Kidney epithelial cell (primary cell): ENCODE measurements at regions not wholly inside any gene's neighbourhood (a gene's known extent, or its start where the extent isn't known, plus 50 kb on each side); places are given as distances from the start of the nearest gene placed in this dataset.

ENCODE experiments used
- DNase-seq: peaks from one replicate; pipeline ENCODE4 v3.0.0-alpha.2; 2010; ENCODE audit warnings: low read depth
- H3K27me3 ChIP-seq: 2 replicates; pipeline ENCODE4 v1.6.0; 2011; ENCODE audit warnings: low read length; ENCODE audit not compliant: control insufficient read depth, insufficient read depth
- H3K36me3 ChIP-seq: 2 replicates; pipeline ENCODE4 v1.5.1; 2011; ENCODE audit warnings: low read length; ENCODE audit not compliant: control insufficient read depth, insufficient read depth
- H3K4me3 ChIP-seq: 2 replicates; pipeline ENCODE4 v1.5.1; 2011; ENCODE audit warnings: low read depth, mild to moderate bottlenecking, control low read depth, low read length
- TF ChIP-seq, protein P1 (sequence below): IDR thresholded peaks from 2 replicates; pipeline ENCODE4 v1.5.1; 2011; ENCODE audit warnings: mild to moderate bottlenecking, moderate library complexity, low read length, control low read depth, inconsistent platforms; ENCODE audit not compliant: insufficient read depth, poor library complexity, severe bottlenecking

DNA sequence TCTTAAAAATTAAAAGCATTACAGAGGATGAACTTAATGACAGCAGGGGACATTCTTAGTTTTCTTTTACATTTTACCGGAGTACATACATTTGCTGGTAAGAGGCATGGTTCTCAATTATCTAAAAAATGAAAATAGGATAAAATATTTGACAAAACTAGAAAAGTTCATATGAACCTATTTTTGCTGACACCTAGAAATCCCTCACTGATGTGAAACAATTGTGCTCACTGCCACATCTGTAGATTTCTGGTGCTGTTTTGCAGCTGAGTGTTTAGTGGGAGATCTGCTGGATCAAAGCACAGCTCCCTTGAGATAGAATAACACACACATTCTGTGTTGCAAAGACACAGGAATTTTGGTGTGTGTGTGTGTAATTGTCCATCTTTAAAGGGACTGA lies 392.9 kb upstream of the B3GALT2 start:
- Histone ChIP-seq H3K4me3 (no peak overlapping the region), H3K36me3 (no peaks in the 10 kb centered on the region), H3K27me3 (no peaks in the 10 kb centered on the region)
- TF ChIP-seq, protein P1, sequence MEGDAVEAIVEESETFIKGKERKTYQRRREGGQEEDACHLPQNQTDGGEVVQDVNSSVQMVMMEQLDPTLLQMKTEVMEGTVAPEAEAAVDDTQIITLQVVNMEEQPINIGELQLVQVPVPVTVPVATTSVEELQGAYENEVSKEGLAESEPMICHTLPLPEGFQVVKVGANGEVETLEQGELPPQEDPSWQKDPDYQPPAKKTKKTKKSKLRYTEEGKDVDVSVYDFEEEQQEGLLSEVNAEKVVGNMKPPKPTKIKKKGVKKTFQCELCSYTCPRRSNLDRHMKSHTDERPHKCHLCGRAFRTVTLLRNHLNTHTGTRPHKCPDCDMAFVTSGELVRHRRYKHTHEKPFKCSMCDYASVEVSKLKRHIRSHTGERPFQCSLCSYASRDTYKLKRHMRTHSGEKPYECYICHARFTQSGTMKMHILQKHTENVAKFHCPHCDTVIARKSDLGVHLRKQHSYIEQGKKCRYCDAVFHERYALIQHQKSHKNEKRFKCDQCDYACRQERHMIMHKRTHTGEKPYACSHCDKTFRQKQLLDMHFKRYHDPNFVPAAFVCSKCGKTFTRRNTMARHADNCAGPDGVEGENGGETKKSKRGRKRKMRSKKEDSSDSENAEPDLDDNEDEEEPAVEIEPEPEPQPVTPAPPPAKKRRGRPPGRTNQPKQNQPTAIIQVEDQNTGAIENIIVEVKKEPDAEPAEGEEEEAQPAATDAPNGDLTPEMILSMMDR: no peak
- DNase-seq: no peak

DNA sequence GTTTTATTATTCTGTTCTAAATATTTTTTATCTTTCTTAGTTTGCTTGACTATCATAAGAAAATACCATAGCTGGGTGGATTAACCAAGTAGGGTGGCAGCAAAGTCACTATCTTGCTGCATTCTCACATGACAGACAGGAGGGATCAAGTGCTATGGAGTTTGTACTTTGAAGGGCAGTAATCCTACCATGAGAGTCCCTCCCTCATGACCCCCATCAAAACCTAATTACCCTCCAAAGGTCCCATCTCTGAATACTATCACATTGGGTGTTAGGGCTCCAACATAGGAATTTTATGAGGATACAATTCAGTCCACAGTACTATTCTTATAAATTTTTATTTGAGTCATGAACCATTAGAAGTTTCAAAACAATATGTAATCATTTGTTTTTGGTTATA lies 388.5 kb upstream of the B3GALT2 start:
- DNase-seq: no peak
- no peaks in the 10 kb centered on the region for H3K27me3 ChIP-seq
- TF ChIP-seq, protein P1: no peak
- H3K36me3 ChIP-seq: no peaks in the 10 kb centered on the region
- H3K4me3 ChIP-seq: no peak overlapping the region

DNA sequence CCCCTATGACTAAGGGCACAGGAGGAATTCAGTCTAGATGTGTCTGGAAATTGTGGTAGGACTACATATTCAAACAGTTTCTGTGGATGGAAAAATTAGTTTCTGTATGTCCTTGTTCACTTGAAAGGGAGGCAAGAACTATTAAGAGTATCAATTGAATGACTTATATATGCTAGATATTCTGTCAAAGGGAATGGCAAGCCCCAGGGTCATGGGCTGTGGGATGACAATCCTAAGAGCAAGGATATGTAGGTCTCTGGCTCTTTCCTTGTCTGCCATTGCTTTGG lies 383.5 kb upstream of the B3GALT2 start:
- no peak for DNase-seq
- Histone ChIP-seq H3K27me3 (no peaks in the 10 kb centered on the region), H3K36me3 (no peaks in the 10 kb centered on the region), H3K4me3 (no peak overlapping the region)
- TF ChIP-seq, protein P1: no peak

DNA sequence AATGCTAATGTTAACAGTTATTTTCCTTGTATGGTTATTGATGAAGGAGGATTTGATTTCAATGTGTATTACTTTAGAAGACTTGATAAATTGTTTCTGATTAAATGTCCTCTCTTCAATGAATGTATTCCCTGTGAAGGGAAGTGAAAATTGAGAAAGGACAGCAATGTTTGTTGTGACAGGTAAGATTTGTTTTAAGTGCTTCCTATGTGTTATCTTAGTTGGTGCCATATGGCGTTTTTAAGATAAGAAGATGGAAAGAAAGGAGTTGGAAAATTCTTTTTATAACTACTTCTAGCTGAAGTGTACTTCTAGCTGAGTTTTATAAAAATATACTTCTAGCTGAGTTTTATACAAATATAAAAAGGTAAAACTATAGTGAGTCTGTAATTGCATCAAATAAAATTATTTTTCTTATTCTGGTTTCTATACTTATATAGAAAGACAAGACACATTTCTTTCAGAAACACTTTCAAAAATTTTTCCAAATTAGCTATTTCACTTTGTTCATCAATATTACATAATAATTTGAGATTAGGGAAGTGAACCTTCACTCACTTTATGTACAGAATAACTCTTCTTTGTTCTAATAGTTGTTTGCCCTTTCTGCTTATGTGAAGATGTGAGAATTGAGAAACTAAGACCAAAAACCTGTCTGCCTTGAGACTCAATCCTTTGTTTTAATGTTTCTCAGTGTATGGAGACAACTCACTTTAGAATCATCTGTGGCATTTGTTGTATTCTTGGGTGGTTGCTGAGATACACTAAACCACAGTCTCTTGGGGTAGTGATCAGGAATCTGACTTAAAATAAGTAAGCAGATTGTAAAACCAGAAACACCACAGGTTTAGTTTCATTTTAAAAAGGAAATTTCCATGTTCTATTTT lies 382.9 kb upstream of the B3GALT2 start:
- Histone ChIP-seq H3K36me3 (no peaks in the 10 kb centered on the region), H3K27me3 (no peaks in the 10 kb centered on the region), H3K4me3 (no peak overlapping the region)
- TF ChIP-seq, protein P1: no peak
- peak; percentile 77 for DNase-seq

DNA sequence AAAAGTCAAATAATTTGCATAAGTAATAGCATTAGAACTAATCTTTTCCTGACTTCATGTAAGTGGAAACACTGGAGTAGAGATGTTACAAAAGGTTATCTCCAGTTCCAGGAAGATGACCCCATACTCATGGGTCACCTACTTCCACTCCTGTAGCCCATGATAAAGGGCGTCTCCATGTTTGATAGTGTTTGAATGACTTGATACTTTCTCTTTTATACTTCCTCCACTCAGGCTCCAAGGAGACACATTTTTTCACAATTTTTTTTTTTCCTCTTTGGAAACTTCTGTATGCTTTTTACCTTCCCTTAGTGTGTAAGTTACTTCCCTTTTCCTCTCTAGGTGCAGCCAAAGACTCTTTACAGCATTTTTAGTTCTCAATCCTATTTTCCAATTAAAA lies 382.1 kb upstream of the B3GALT2 start:
- TF ChIP-seq, protein P1: no peak
- no peak for DNase-seq
- no peaks in the 10 kb centered on the region for H3K27me3 ChIP-seq
- no peak overlapping the region for H3K4me3 ChIP-seq
- H3K36me3 ChIP-seq: no peaks in the 10 kb centered on the region

DNA sequence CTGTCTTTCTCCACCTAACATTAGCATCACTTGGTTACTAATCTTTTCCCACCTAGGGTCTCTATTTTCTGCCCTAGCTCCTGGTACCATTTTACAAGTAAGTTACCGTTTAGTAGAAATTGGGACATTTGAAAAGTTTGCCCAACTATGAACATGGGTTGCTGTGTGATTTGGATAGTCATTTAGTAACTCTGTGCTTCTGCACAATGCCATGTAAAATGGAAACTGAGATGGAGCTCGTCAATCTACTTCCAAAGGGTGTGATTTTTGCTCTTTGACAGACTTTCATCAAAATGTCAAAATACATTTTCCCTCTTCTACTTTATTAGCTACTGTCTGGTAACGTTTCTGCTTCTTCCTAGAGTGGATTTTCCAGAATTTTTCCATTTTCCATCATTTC lies 381.5 kb upstream of the B3GALT2 start:
- DNase-seq: no peak
- no peaks in the 10 kb centered on the region for H3K27me3 ChIP-seq
- TF ChIP-seq, protein P1: no peak
- H3K4me3 ChIP-seq: no peak overlapping the region
- no peaks in the 10 kb centered on the region for H3K36me3 ChIP-seq
